Sigmoid colon (tissue), 4 donors: ENCODE measurements at regions not wholly inside any gene's neighbourhood (a gene's known extent, or its start where the extent isn't known, plus 50 kb on each side); places are given as distances from the start of the nearest gene placed in this dataset.

Source experiments
- EP300 ChIP-seq, 4 donors: sonication (generic); formaldehyde crosslinking; IDR thresholded peaks; one replicate each; pipeline ENCODE4 v1.6.1; 2017; ENCODE audit warnings: antibody characterized with exemption in 4 of 4
- POLR2A ChIP-seq, 2 donors: fragments of 450-650 bp; IDR thresholded peaks; one replicate each; pipeline ENCODE4 v1.6.1; 2016; ENCODE audit warnings: antibody characterized with exemption in 2 of 2, mild to moderate bottlenecking in 2 of 2, moderate library complexity in 2 of 2
- POLR2AphosphoS5 ChIP-seq, 4 donors: sonication (generic); formaldehyde crosslinking; IDR thresholded peaks; one replicate each; pipeline ENCODE4 v1.6.1; 2017; ENCODE audit warnings: antibody characterized with exemption in 4 of 4
- TF ChIP-seq, protein P1 (sequence below), 4 experiments: fragments of 450-650 bp in 3 of 4; fragments of 200-600 bp in 1 of 4; IDR thresholded peaks; one replicate each; pipeline ENCODE4 v1.5.1; 2016 to 2019; ENCODE audit warnings: antibody characterized with exemption in 4 of 4, mild to moderate bottlenecking in 3 of 4, moderate library complexity in 2 of 4

DNA sequence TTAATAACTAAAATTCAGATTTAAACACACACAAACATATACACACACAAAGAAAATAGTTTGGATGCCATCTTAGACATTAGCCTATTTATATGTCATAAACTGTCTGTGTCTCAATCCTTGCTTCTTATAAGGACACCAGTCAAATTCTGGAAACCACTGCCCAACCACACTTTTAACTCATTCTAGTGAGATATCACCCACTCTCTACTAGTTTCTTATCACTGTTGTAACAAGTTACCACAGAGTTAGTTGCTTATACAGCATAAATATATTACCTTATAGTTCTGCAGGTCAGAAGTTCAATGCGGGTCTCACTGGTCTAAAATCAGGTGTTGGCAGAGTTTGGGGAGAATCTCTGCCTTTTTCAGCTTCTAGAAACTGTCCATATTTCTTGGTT, 239.1 kb downstream of the MTX2 start:
- TF ChIP-seq POLR2A (IDR thresholded peaks at IDR 0.05), result no peak
- TF ChIP-seq, protein P1, sequence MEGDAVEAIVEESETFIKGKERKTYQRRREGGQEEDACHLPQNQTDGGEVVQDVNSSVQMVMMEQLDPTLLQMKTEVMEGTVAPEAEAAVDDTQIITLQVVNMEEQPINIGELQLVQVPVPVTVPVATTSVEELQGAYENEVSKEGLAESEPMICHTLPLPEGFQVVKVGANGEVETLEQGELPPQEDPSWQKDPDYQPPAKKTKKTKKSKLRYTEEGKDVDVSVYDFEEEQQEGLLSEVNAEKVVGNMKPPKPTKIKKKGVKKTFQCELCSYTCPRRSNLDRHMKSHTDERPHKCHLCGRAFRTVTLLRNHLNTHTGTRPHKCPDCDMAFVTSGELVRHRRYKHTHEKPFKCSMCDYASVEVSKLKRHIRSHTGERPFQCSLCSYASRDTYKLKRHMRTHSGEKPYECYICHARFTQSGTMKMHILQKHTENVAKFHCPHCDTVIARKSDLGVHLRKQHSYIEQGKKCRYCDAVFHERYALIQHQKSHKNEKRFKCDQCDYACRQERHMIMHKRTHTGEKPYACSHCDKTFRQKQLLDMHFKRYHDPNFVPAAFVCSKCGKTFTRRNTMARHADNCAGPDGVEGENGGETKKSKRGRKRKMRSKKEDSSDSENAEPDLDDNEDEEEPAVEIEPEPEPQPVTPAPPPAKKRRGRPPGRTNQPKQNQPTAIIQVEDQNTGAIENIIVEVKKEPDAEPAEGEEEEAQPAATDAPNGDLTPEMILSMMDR (IDR thresholded peaks at IDR 0.05), result no peak
- no peak for TF ChIP-seq POLR2AphosphoS5 (IDR thresholded peaks at IDR 0.05)
- no peak for TF ChIP-seq EP300 (IDR thresholded peaks at IDR 0.05)
